HFFc6 (cell line): ENCODE measurements at regions not wholly inside any gene's neighbourhood (a gene's known extent, or its start where the extent isn't known, plus 50 kb on each side); places are given as distances from the start of the nearest gene placed in this dataset.

Experiments
- DNase-seq: peaks from one replicate; pipeline ENCODE4 v3.0.0-alpha.2; 2018
- H3K27ac Mint-ChIP-seq: 2 replicates; pipeline ENCODE4 v1.8.0; 2020; ENCODE audit warnings: mild to moderate bottlenecking, mixed read lengths
- H3K27me3 Mint-ChIP-seq: 2 replicates; pipeline ENCODE4 v1.8.0; 2021; ENCODE audit warnings: mild to moderate bottlenecking, moderate library complexity, mixed read lengths; ENCODE audit not compliant: insufficient read depth
- H3K36me3 Mint-ChIP-seq: 2 replicates; pipeline ENCODE4 v1.8.0; 2021; ENCODE audit warnings: low read depth, mixed read lengths
- H3K4me1 Mint-ChIP-seq: 2 replicates; pipeline ENCODE4 v1.8.0; 2020; ENCODE audit warnings: low read depth, mixed read lengths
- H3K4me3 Mint-ChIP-seq: 2 replicates; pipeline ENCODE4 v1.8.0; 2020; ENCODE audit warnings: mild to moderate bottlenecking, moderate library complexity, mixed read lengths
- H3K9me3 Mint-ChIP-seq: 2 replicates; pipeline ENCODE4 v1.8.0; 2020; ENCODE audit warnings: mild to moderate bottlenecking, mixed read lengths
- CTCF ChIP-seq: fragments of 200-600 bp; sonication (generic); IDR thresholded peaks from 2 replicates; pipeline ENCODE4 v1.5.0; 2021; ENCODE audit warnings: antibody characterized with exemption, mild to moderate bottlenecking

DNA sequence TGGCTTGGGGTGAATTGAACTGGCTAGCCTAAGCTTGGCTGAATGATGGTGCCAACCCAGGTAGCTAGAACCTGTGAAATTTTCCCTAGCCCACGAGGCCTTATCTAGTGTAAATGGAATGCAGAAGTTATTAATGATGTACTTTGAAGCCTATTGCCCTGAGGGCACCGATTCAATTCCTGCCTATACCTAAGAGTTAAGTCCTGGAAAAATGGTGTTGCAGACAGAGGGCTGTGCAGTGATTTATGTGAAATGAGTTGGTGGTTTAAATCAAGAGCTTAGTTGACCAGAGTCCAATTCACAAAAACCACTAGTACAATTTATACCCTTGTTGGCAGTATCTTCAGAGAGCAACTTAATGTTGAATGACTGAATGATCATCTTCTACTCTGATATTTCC lies 373.8 kb upstream of the JAG1 start:
- Mint-ChIP-seq H3K27ac (no peak overlapping the region), H3K27me3 (peaks cover 4% of the 10 kb centered on the region; the same call in 1 of the 2 replicates), H3K4me3 (no peak overlapping the region), H3K4me1 (no peaks in the 10 kb centered on the region), H3K9me3 (peaks cover 5% of the 10 kb centered on the region; the same call in 1 of the 2 replicates), H3K36me3 (no peaks in the 10 kb centered on the region)
- no peak for DNase-seq
- no peak for TF ChIP-seq CTCF

DNA sequence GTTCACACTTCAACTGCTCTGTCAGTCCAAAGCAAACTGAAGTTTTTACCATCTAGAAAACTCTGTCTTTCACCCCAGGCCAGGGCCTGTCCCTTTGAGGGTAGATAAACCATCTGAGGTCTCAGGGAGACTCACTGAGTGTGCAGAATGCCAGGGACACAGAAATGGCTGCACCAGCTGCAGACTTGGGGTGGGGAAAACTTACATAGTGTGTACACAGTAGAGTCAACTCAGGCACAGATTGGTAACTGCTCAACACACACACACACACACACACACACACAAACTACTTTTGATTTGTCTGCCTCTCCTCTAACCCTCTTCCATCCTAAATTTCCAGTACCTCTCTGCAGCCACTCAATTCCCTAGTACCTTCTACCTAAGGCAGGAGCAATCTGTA lies 374.9 kb upstream of the JAG1 start:
- H3K27me3 Mint-ChIP-seq, result peaks cover 4% of the 10 kb centered on the region; the same call in 1 of the 2 replicates

DNA sequence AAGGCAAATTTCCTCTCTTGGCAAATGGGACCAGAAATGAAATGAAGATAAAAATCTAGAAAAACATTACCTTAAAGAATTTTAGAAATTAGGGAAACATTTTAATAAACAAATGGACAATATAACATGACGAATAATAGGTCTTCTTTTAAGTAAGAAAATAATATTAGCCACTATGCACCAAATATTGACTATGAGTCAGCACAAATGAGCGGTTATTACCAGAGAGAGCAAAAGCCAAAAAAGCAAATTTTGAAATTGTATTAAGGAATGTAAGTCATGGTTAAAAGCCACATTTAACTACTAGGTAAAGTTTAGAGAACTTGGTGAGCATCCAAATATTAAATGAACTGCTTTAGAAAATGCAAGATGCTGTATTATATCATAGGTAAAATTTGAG lies 376.6 kb upstream of the JAG1 start:
- H3K4me3 Mint-ChIP-seq, result no peak overlapping the region
- no peak for TF ChIP-seq CTCF
- H3K4me1 Mint-ChIP-seq, result no peaks in the 10 kb centered on the region
- H3K36me3 Mint-ChIP-seq, result no peaks in the 10 kb centered on the region
- no peaks in the 10 kb centered on the region; the same call in 1 of the 2 replicates for H3K9me3 Mint-ChIP-seq
- H3K27ac Mint-ChIP-seq, result no peak overlapping the region
- peaks cover 4% of the 10 kb centered on the region; the same call in 1 of the 2 replicates for H3K27me3 Mint-ChIP-seq
- no peak for DNase-seq

More for the DNA sequence above, 374.9 kb upstream of the JAG1 start:
- no peak for TF ChIP-seq CTCF
- Mint-ChIP-seq H3K9me3 (peaks cover 4% of the 10 kb centered on the region; the same call in 1 of the 2 replicates), H3K4me1 (no peaks in the 10 kb centered on the region), H3K4me3 (no peak overlapping the region), H3K36me3 (no peaks in the 10 kb centered on the region), H3K27ac (no peak overlapping the region)
- no peak for DNase-seq

- H3K9me3 Mint-ChIP-seq, result no peaks in the 10 kb centered on the region
- no peak overlapping the region for H3K27ac Mint-ChIP-seq
- H3K36me3 Mint-ChIP-seq, result no peaks in the 10 kb centered on the region
- DNase-seq, result no peak
- H3K4me1 Mint-ChIP-seq, result no peaks in the 10 kb centered on the region
- H3K27me3 Mint-ChIP-seq, result peaks cover 4% of the 10 kb centered on the region; the same call in 1 of the 2 replicates
- H3K4me3 Mint-ChIP-seq, result no peak overlapping the region
- no peak for TF ChIP-seq CTCF
These were observed 377.3 kb upstream of the JAG1 start for GRCh38 chr20:11051136-11051535.

DNA sequence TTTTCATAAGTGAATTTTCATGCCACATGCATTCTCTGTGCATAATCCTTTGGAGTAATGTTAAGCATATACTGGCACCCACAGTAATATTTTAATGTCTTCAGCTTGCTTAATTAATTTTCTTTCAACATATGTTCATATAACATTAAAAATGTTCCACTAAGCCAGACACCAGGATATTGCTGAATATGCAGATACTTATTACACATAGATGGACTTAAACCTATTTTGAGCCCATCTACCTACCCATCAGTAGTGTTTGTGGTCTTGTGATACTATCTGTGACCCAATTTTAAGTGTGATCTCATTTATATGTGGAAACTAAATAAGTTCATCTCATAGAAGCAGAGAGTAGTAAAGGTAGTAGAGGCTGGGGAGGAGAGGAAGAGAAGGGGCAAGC lies 379.5 kb upstream of the JAG1 start:
- DNase-seq, result no peak
- Mint-ChIP-seq H3K27me3 (peaks cover 4% of the 10 kb centered on the region; the same call in 1 of the 2 replicates), H3K4me3 (no peak overlapping the region), H3K36me3 (no peaks in the 10 kb centered on the region), H3K27ac (no peak overlapping the region), H3K9me3 (no peaks in the 10 kb centered on the region), H3K4me1 (no peaks in the 10 kb centered on the region)
- TF ChIP-seq CTCF, result no peak
